ENCODE measurements at regions not wholly inside any gene's neighbourhood (a gene's known extent, or its start where the extent isn't known, plus 50 kb on each side); places are given as distances from the start of the nearest gene placed in this dataset.
"Not testable (repeated sequence)": the region's sequence is repeated elsewhere in the genome, so short reads cannot be mapped to it uniquely, and the experiment has no call there.

DNA sequence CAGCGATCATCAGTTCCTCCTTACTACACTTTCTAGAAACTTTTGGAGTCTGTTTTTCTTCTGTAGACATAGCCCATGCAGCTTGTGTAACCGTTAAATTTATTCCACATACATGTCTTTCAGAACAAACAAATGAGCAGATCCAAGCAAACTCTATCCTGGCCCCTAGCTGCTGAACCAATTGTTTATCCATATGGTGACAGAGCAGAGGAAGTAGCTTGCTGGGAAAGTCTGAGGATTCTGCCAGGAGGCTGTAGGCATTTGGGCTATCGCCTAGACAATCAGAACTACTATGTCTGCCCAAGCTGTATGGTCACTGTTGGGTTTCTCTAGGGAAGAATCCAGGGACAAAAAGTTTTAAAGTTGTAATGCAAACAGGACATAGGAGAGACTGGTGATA, 343.7 kb downstream of the SPRY2 start:
- in situ Hi-C loops (cut with MboI; ENCODE audit: low sequenced_read_pairs), result no loop called here

DNA sequence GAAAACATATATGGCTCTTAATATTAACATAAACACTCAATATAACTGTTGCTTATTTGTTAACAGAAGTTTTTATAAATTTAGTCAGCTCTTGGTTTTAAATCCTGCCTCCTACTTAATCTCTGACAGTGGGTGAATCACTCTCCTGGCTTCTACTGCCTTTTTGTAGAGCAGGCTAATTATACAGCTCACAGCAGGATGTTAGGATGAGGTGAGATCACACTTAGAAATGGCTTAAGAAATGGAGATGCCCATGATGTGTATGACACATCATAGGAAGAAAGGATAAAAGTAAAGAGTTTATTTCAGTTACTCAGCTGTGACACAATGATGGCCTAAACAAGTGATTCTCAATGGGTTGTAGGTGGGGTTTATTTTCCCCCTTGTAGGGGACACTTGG, 345.6 kb downstream of the SPRY2 start:
- in situ Hi-C loops (cut with MboI; ENCODE audit: low sequenced_read_pairs), result no loop called here

DNA sequence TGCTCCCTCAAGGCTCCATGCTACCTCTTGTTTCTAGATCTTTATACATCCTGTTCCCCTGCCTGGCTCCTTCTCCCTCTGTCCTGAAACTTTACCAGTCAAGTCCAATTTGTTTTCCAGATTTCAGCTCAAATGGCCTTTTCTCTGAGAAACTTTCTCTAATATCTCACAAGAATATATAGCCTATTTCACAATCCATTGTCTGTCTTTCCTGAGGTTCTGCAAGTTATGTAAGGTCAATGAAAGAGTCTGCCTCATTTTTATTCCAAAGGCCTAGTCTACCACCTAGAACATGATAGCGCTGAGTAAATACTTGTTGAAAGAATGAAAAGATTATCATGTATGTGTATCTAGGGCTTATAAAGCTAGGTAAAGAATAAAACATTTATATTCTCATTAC, 348.8 kb downstream of the SPRY2 start:
- in situ Hi-C loops (cut with MboI; ENCODE audit: low sequenced_read_pairs), result no loop called here

DNA sequence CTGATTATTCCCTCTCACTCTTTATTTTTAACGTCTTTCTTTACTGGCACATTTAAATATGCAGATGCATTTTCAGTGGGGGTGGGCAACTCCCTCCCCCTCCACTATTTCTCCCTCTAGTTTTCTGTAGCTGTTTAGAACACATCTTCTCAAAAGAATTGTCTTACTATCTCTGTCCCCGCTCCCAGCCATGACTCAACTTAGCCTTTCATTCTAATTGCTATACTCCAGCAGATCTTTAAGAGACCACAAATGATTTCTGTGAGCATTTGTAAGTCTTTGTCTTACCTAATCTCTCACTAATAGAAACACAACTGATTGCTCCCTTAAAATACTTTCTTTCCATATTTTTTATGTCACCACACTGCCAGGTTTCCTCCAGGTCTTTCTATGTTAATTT, 350.9 kb downstream of the SPRY2 start:
- in situ Hi-C loops (cut with MboI; ENCODE audit: low sequenced_read_pairs), result no loop called here

DNA sequence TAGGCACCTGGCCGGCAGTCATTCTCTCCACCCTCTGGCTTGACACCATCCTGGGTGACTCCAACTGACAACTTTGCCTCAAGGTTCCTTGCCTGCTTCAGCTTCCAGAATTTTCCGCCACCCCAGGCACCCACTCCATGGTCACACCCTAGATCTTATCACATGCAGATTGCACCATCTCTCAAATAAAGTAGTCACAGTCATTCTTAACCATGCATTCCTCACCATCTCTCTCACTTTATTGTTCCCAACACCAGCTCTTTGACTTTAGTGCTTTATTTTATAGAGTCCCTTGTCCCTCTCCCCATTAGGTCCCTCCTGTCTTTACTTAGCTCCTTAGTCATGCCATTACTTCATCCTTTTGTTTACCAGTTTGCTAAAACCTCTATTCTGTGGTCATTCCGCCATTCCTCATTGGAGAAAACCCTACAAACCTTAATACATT, 351.7 kb downstream of the SPRY2 start:
- in situ Hi-C loops (cut with MboI; ENCODE audit: low sequenced_read_pairs), result no loop called here

DNA sequence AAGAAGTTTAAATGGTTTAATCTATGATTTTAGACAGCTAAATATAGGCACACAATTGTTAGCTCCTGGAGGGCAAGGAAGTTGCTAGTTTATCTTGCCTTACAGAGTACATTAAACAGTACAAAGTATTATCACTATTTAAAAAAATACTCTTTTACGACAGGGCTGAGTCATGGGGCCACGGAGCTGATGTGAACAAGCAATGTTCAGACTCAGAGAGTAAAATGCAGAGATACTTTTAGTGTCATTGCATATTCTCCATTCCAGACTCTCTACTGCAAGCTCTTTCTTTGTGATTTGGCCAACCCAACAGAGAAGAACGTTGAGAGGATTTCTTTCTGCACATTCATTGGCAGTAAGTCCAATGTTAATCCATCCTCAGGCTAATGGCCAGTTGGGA, 352.4 kb downstream of the SPRY2 start:
- in situ Hi-C loops (cut with MboI; ENCODE audit: low sequenced_read_pairs), result no loop called here

DNA sequence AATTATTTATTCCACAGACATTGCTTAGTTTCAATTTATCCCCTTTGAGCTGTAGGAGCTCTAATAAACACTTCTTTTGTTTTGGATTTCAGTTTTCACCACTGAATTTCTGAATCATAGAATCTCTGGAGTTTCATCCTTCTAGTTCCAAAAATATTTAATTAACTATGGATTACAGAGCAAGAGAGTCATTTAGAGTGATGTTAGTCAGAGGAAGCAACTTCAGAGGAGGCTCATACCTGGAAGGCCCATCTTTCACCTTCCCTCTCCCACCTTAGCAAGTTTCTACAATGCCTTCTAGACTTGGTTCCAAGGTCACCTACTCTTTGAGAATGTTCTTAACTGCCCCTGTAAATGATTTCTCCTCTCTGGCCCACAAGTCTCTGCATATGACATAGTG, 353.2 kb downstream of the SPRY2 start:
- in situ Hi-C loops (cut with MboI; ENCODE audit: low sequenced_read_pairs), result no loop called here

DNA sequence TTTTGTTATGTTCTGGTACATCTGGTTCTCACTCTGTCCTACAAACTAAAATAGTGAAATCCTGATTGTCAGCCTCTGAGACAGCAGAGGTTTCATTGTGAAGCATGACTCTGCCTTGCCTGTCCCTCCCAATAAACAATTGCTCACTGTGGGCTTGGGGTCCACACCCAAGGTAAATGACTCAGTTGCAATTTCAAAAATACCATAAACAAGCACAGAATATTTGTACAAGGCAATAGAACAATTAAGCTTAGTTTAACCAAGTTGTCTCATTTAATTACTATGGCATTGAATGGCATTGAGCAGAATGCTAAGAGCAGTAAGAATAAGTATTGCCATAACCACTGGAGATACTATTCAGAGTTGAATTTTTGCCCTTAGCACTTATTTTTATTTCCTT, 353.6 kb downstream of the SPRY2 start:
- in situ Hi-C loops (cut with MboI; ENCODE audit: low sequenced_read_pairs), result no loop called here

DNA sequence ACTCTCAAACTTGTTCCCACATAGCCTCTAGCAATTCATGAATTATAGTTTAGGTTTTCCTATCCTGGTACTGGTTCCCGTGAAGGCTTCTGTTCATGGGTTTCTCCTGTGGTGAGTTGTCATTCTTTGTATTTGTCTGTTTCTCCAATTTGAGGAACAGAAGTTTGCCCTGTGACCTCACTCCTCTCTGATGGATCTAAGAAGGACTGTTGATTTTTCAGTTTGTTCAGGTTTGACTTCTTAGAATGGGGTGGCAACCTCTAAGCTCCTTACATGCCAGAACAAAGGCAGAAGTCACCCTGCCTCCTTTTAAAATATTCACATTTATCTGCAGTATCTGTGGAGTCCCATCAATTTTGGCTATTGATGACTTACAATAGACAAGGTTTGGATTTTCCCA, 354.0 kb downstream of the SPRY2 start:
- in situ Hi-C loops (cut with MboI; ENCODE audit: low sequenced_read_pairs), result no loop called here

DNA sequence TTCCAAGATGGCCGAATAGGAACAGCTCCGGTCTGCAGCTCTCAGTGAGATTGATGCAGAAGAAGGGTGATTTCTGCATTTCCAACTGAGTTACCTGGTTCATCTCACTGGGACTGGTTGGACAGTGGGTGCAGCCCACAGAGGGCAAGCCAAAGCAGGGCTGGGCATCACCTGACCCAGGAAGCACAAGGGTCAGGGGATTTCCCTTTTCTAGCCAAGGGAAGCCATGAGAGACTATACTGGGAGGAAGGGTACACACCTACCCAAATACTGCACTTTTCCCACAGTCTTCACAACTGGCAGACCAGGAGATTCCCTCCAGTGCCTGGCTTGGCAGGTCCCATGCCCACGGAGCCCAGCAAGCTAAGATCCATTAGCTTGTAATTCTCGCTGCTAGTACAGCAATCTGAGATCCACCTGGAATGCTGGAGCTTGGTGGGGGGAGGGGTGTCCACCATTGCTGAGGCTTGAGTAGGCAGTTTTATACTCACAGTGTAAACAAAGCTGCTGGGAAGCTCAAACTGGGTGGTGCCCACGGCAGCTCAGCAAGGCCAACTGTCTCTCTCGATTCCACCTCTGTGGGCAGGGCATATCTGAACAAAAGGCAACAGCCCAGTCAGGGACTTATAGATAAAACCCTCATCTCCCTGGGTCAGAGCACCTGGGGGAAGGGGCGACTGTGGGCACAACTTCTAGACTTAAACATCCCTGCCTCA, 365.8 kb downstream of the SPRY2 start:
- in situ Hi-C loops (cut with MboI; ENCODE audit: low sequenced_read_pairs), result not testable (repeated sequence)

DNA sequence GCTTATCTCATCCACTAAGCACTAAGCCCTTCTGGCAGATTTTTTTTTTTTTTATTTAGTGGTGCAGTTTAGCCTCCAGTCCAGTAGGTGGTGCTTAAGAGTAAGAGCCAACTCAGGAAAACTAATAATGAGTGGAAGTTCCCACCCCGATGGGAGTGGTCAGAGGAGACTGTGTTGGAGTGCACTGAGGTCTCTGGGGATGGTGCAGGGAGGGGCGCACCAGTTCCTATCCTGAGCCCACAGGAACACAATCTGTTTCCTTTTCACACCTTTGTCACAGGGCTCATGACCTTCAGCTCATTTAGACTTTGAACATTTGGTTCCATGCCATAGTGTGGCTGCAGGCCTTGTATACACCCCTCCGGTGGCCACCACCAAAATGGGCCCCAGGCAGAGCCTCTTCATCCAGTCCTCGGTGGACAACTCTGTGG, 367.4 kb downstream of the SPRY2 start:
- in situ Hi-C loops (cut with MboI; ENCODE audit: low sequenced_read_pairs), result no loop called here

DNA sequence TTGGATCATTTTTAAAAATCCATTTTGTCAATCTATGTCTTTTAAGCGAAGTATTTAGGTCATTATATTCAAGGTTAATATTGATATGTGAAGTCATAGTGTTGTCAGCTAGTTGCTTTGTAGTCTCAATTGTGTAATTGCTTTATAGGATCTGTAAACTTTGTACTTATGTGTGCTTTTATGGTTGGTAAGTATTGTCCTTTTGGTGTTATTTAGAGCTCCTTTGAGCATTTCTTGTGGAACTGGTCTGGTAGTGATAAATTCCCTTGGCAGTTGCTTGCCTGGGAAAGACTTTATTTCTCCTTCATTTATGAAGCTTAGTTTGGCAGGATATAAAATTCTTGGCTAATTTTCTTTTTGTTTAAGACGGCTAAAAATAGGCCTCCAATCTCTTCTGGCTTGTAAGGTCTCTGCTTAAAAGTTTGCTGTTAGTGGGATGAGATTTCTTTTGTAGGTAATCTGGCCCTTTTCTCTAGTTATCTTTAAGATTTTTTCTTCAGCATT, 368.8 kb downstream of the SPRY2 start:
- in situ Hi-C loops (cut with MboI; ENCODE audit: low sequenced_read_pairs), result no loop called here

DNA sequence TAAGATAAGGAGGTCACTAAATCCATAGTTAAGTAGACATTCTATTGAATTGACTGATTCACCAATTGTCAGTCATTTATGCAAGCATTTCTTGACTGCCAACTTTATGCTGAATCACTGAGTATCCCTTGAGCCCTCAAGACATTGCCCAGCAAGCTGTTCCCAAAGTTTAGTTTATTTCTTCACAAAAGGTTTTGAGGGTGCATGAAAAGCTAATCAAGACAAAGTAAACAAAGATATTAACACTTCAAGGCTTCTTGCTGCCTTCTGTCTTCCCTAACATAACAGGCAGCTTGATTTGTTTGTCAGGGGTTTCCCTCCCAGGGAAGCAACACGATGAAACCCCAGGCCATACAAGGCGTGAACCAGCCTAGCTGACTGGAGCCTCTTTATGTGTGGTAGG, 374.4 kb downstream of the SPRY2 start:
- in situ Hi-C loops (cut with MboI; ENCODE audit: low sequenced_read_pairs), result no loop called here

DNA sequence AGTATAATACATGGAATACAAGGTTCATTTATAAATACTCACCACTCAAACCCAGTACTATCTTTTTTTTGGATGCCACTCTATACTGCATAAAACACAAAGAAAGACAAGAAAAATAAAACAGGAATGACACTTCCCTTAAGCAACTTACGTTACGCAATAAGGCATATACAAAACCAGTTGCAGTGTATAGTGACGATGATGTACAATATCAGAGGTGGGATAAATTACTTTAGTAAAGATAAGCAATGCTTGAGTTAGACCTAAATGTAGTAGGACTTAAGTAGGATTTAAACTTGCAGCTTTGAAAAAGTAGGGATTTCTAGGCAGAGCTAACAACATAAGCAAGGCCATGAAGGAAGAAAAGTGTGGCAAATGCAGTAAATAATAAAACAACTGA, 374.9 kb downstream of the SPRY2 start:
- in situ Hi-C loops (cut with MboI; ENCODE audit: low sequenced_read_pairs), result no loop called here

DNA sequence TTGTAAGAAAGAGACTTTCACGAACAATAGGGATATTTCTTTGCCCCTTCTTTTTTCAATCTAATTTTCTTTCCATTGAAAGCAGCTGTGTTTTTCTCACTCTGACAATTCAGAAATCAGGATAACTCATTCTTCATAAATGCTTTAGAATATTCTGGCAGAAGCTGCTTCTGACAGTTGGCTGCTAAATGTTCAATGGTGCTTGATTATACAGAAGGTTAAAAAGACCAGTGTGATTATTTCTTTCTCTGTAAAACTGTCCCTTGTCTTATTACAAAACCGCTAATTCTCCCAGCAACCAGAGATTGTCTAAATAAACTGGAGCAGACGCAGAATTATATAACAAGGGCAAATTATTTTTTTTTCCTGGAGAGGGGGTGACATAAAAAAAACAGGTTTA, 394.4 kb downstream of the SPRY2 start:
- in situ Hi-C loops (cut with MboI; ENCODE audit: low sequenced_read_pairs), result no loop called here

DNA sequence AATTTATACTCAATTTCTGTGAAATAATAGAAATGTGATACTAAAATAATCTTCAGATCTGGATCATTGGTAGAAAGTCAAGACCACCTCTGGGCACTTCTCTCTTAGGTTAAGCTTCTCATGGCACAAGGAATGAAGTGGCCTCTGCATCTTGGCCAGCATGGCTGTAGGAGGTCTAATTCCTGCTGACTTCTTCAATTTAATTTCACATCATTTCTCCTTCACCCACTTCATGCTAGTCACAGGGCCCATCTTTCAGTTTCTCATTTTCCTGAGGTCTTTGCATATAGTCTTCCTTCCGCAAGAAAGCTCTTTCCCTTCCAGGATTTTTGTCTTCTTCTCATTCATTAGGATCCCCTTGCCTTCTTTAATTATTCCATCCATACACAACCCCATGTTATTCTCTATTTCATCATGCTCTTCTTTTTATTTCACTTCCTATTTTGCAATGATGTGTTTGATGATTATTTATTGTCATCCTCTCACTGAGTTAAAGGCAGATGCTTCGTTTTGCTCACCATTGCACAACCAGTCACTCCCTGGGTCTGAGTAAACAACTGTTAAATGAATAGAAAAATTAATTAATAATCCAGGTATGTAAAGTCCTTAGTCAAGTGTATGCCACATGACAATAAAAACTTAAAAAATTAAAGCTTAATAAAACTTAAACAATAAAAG, 397.4 kb downstream of the SPRY2 start:
- in situ Hi-C loops (cut with MboI; ENCODE audit: low sequenced_read_pairs), result no loop called here

DNA sequence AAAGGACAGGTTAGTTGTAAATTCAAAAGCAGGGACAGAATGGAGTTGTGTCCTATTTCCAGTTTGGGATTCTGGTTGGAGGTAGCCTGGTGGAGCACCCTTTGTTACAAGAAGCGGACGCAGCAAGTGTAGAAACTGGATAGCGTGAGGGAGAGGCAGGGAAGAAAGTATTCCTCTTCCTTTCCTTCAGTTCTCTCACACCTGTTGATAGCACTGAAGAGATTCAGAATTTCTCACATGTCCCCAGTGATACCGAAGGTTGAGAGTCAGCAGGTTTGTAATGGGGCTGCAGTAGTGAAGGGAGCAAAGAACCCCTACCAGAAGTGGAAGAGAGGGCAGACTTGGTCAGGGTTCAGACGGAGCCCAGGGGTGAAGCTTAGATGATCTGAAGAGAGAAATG, 399.2 kb downstream of the SPRY2 start:
- in situ Hi-C loops (cut with MboI; ENCODE audit: low sequenced_read_pairs), result no loop called here

DNA sequence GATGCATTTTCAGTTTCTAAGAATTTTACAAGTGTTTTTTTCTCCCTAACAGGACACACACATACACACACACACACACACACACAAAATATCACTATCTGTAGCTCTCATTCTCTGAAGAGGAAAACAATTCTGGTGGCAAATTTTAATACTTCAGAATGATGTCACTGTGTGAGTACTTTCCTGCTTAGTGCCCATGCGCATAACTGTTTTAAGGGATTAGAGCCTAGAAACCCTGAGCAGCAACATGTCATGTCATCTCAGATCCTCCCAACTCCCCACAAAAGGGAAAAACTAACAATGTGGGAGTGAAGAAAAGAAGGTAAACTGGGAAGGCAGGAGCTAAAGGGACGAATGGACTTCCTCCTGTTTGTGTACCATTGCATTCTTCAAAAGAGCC, 401.2 kb downstream of the SPRY2 start:
- in situ Hi-C loops (cut with MboI; ENCODE audit: low sequenced_read_pairs), result no loop called here

DNA sequence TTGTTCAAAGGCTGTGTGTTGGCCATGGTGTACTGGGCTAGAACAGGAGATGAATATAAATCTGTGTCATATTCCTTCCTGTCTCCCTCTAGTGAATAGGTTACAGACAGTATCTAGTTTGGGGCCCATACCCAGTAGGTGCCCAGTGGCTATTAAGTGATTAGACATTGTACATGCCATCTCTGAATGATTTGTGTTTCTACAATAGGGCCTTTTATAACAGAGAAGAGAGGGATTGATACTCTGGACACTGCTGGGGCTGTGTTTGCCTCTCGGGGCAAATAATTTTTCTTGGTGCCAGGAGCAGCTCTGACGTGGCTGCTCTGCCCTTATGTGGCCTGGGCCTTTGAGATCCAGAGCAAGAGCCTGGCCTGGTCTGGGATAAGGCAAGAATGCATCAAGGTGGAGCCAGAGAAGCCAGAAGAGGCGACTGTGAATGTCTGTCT, 403.1 kb downstream of the SPRY2 start:
- in situ Hi-C loops (cut with MboI; ENCODE audit: low sequenced_read_pairs), result no loop called here

DNA sequence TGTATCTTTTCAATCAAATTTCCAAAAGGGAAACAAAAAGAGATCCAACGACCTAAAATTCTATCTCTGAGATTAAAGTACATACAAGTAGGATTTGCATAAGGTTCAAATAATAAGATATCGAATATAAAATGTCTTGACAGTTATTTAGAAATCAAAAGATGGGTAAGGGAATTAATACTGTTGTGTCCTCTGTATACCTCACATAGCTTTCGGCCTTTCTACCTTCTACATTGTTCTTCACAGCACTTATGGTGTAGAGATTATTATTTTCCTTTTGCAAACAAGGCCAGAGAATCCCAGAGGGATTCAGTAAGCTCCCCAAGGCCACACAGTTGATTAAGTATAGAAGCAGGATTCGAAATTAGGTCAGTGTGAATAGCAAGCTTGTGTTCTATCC, 403.6 kb downstream of the SPRY2 start:
- in situ Hi-C loops (cut with MboI; ENCODE audit: low sequenced_read_pairs), result no loop called here

DNA sequence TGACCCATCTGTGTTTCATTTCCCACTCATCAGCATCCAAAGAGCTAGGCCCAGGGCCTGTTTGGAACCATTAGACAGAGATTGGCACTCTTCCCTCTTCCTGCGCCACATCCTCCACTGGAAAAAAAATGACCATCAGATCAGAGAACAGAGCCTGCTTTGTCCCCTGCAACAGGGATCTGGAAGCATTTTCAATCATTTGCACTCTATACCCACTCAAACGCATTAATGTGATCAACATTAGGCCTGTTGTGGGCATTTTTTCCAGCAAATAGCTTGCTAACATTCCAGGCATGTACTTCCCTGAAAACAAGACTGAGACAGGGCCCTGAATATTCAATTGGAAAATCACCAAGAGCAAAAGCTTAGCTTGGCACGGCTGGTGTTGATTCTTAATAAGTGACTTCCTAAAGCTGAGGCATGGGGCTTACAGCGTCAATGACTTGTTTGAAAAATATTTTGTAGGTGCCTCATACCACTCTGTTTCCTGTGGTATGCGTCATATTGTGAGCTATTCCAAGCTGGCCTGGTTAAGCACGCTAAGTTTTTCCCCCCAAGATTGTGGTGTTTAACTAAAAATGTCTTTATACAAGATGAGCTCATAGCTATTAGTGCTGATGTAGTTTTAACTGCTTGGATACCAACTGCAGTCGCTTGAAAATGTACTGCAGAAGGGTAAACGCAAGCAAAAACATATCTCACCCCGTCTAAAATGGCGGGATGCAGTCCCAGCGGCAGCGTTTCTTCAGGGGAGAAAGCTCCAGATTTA, 404.4 kb downstream of the SPRY2 start:
- in situ Hi-C loops (cut with MboI; ENCODE audit: low sequenced_read_pairs), result no loop called here

DNA sequence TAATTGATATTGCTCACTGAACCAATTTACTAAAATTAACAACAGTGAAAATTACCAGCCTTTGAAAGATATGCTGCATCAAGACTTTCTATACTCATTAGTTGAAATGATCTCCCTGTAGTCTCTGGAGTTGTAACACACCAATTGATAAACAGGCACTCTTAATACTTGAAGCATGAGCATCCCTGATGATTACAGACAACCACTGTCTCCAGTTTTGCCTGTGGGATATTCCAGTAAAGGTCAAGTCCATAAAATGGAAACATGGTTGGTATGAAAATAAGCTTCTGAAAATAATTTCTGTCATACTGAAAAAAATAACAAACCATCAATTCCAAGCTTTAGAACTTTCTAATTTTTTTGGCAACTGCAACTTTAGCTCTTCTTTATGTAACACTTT, 405.8 kb downstream of the SPRY2 start:
- in situ Hi-C loops (cut with MboI; ENCODE audit: low sequenced_read_pairs), result no loop called here

Data from HL-60/S4 treated with phorbol 12-myristate 13-acetate at 8.2 ng/mL for 4 days and 3 days (cell line).